CD4-positive, alpha-beta T cell (primary cell): ENCODE measurements at regions not wholly inside any gene's neighbourhood (a gene's known extent, or its start where the extent isn't known, plus 50 kb on each side); places are given as distances from the start of the nearest gene placed in this dataset.

Experiments used
- ATAC-seq: fragments of 200-7000 bp; cut with Tn5 transposase; one replicate; pipeline ENCODE4 v1.10.0; 2022; ENCODE audit warnings: mild to moderate bottlenecking; ENCODE audit not compliant: poor library complexity
- CTCF ChIA-PET: fragments of 350-600 bp; sonication (Branson Sonifier 250); formaldehyde crosslinking; loops from one replicate; lab custom pipeline; 2021; ENCODE audit warnings: antibody characterized with exemption, inconsistent platforms; lab: Charles Lee
- POLR2A ChIA-PET: fragments of 350-600 bp; sonication (Branson Sonifier 250); formaldehyde crosslinking; loops from one replicate; lab custom pipeline; 2021; ENCODE audit warnings: antibody characterized with exemption, inconsistent platforms; lab: Charles Lee
- DNase-seq, 14 experiments: peaks; one replicate each; pipeline ENCODE4 v3.0.0-alpha.2; 2013 to 2020; ENCODE audit warnings: mixed read lengths in 2 of 14
- H3K27ac ChIP-seq, 2 donors: one replicate each; pipeline versions ENCODE4 v1.5.1 to v1.7.0; 2013; ENCODE audit warnings: low read length in 2 of 2, low read depth in 1 of 2, mild to moderate bottlenecking in 1 of 2
- H3K27me3 ChIP-seq, 2 experiments: 1 replicate in 1 of 2; 2 replicates in 1 of 2; pipeline versions ENCODE4 v1.6.1 to v1.7.0; 2013; ENCODE audit warnings: low read length in 2 of 2, control low read depth in 1 of 2, mild to moderate bottlenecking in 1 of 2, moderate library complexity in 1 of 2; ENCODE audit not compliant: insufficient read depth in 2 of 2, control insufficient read depth in 1 of 2
- H3K36me3 ChIP-seq: one replicate; pipeline ENCODE4 v1.6.1; 2013; ENCODE audit warnings: low read length, control low read depth; ENCODE audit not compliant: insufficient read depth
- H3K4me1 ChIP-seq: one replicate; pipeline ENCODE4 v1.6.1; 2013; ENCODE audit warnings: low read length, control low read depth; ENCODE audit not compliant: insufficient read depth
- H3K4me3 ChIP-seq: one replicate; pipeline ENCODE4 v1.5.1; 2013; ENCODE audit warnings: mild to moderate bottlenecking, low read length, moderate library complexity
- H3K9me3 ChIP-seq, 2 experiments: 1 replicate in 1 of 2; 2 replicates in 1 of 2; pipeline versions ENCODE4 v1.6.1 to v1.7.0; 2013; ENCODE audit warnings: low read length in 2 of 2, mild to moderate bottlenecking in 2 of 2, control low read depth in 1 of 2, moderate library complexity in 1 of 2; ENCODE audit not compliant: control insufficient read depth in 1 of 2, insufficient read depth in 1 of 2
- H3K27ac Mint-ChIP-seq: one replicate; pipeline ENCODE4 v1.8.0; 2020; ENCODE audit warnings: mixed read lengths
- H3K27me3 Mint-ChIP-seq: one replicate; pipeline ENCODE4 v1.8.0; 2021; ENCODE audit warnings: mixed read lengths
- H3K36me3 Mint-ChIP-seq: one replicate; pipeline ENCODE4 v1.8.0; 2021; ENCODE audit warnings: low read depth, mixed read lengths
- H3K4me1 Mint-ChIP-seq: one replicate; pipeline ENCODE4 v1.8.0; 2021; ENCODE audit warnings: low read depth, mixed read lengths
- H3K4me3 Mint-ChIP-seq: one replicate; pipeline ENCODE4 v1.8.0; 2020; ENCODE audit warnings: mild to moderate bottlenecking, mixed read lengths
- H3K9me3 Mint-ChIP-seq: one replicate; pipeline ENCODE4 v1.8.0; 2020; ENCODE audit warnings: mixed read lengths
- CTCF ChIP-seq: fragments of 200-600 bp; IDR thresholded peaks from one replicate; pipeline ENCODE4 v1.8.0; 2022; ENCODE audit warnings: antibody characterized with exemption, mild to moderate bottlenecking
- intact Hi-C, 2 experiments: fragments of 100-400 bp; cut with DNase I in 1 of 2; cut with micrococcal nuclease in 1 of 2; formaldehyde crosslinking; loops; one replicate each; pipeline versions ENCODE4 v1.15.1 to v1.9.0; 2023 to 2025; cut with DNase I, micrococcal nuclease

- H3K4me1 ChIP-seq, result no peaks in the 10 kb centered on the region
- ChIA-PET CTCF (no interaction called here), POLR2A (no interaction called here)
- intact Hi-C loops, result no loop called here
- Mint-ChIP-seq H3K27ac (no peak overlapping the region), H3K36me3 (no peaks in the 10 kb centered on the region), H3K4me1 (no peaks in the 10 kb centered on the region), H3K27me3 (no peaks in the 10 kb centered on the region), H3K9me3 (peaks cover 23% of the 10 kb centered on the region), H3K4me3 (no peak overlapping the region)
- TF ChIP-seq CTCF, result no peak
- H3K9me3 ChIP-seq, result peaks cover 0 to 9% of the 10 kb centered on the region in 2 experiments
- no peak for ATAC-seq
- H3K4me3 ChIP-seq, result no peak overlapping the region
- no peak for DNase-seq
- no peak overlapping the region for H3K27ac ChIP-seq
- H3K27me3 ChIP-seq, result no peaks in the 10 kb centered on the region
- no peaks in the 10 kb centered on the region for H3K36me3 ChIP-seq
Measured at GRCh38 chr5:17847286-17847685, 213.0 kb downstream of the TAF11L14 start.

GRCh38 chr5:17852111-17852510 is 217.9 kb downstream of the TAF11L14 start:
- no peak overlapping the region for H3K27ac Mint-ChIP-seq
- no peak overlapping the region for H3K4me3 Mint-ChIP-seq
- H3K36me3 ChIP-seq, result no peaks in the 10 kb centered on the region
- no peak for TF ChIP-seq CTCF
- no peaks in the 10 kb centered on the region for H3K4me1 Mint-ChIP-seq
- H3K27me3 ChIP-seq, result no peaks in the 10 kb centered on the region
- intact Hi-C loops, result no loop called here
- no peak overlapping the region for H3K4me3 ChIP-seq
- no peaks in the 10 kb centered on the region for H3K27me3 Mint-ChIP-seq
- no peaks in the 10 kb centered on the region for H3K36me3 Mint-ChIP-seq
- ATAC-seq, result no peak
- H3K9me3 ChIP-seq, result peaks cover 0 to 2% of the 10 kb centered on the region in 2 experiments
- H3K27ac ChIP-seq, result no peak overlapping the region
- peaks cover 13% of the 10 kb centered on the region for H3K9me3 Mint-ChIP-seq
- CTCF ChIA-PET, result no interaction called here
- DNase-seq, result no peak
- H3K4me1 ChIP-seq, result no peaks in the 10 kb centered on the region
- POLR2A ChIA-PET, result no interaction called here

- intact Hi-C loops, result no loop called here
- Histone ChIP-seq H3K9me3 (peaks cover 0 to 1% of the 10 kb centered on the region in 2 experiments), H3K27ac (no peak overlapping the region), H3K4me1 (no peaks in the 10 kb centered on the region), H3K4me3 (no peak overlapping the region), H3K27me3 (no peaks in the 10 kb centered on the region), H3K36me3 (no peaks in the 10 kb centered on the region)
- Mint-ChIP-seq H3K4me1 (no peaks in the 10 kb centered on the region), H3K9me3 (peaks cover 8% of the 10 kb centered on the region), H3K36me3 (no peaks in the 10 kb centered on the region), H3K27ac (no peak overlapping the region), H3K27me3 (no peaks in the 10 kb centered on the region), H3K4me3 (no peak overlapping the region)
- ATAC-seq (no peak), DNase-seq (no peak)
- TF ChIP-seq CTCF, result no peak
- POLR2A ChIA-PET, result no interaction called here
- CTCF ChIA-PET, result no interaction called here
Measured at GRCh38 chr5:17852740-17853139, 218.5 kb downstream of the TAF11L14 start.
